Spleen (tissue), 7 donors: ENCODE measurements at regions not wholly inside any gene's neighbourhood (a gene's known extent, or its start where the extent isn't known, plus 50 kb on each side); places are given as distances from the start of the nearest gene placed in this dataset.
A peak's percentile ranks its signal among the peaks of the same experiment; 100 is the strongest.

ENCODE experiments used
- POLR2A ChIP-seq, 3 donors: fragments of 450-650 bp; IDR thresholded peaks; one replicate each; pipeline ENCODE4 v1.5.1; 2017; ENCODE audit warnings: antibody characterized with exemption in 3 of 3, mild to moderate bottlenecking in 1 of 3
- POLR2AphosphoS5 ChIP-seq, 3 donors: sonication (generic); formaldehyde crosslinking; IDR thresholded peaks; one replicate each; pipeline ENCODE4 v1.5.1; 2017; ENCODE audit warnings: antibody characterized with exemption in 3 of 3
- TF ChIP-seq, protein P1 (sequence below), 11 experiments: fragments of 200-600 bp in 7 of 11; fragments of 450-650 bp in 4 of 11; sonication (generic) in 4 of 11; IDR thresholded peaks in 8 of 11; conservative IDR thresholded peaks in 3 of 11; 1 replicate in 7 of 11; 2 replicates in 4 of 11; pipeline versions ENCODE4 v1.4.0 to v1.8.0; 2016 to 2021; ENCODE audit warnings: antibody characterized with exemption in 11 of 11, inconsistent platforms in 4 of 11, mild to moderate bottlenecking in 1 of 11
- donor health status: DM: no; HTN: no; CAD: no; lungs with moderate emphysema.
- donor health status: DM: no; HTN: no; CAD: no.
- donor health status: DM: no; HTN: no; CAD: no.

GRCh38 chr16:52861614-52862022 lies 191.1 kb downstream of the CHD9NB start:
- TF ChIP-seq POLR2A (IDR thresholded peaks at IDR 0.05) (no peak), POLR2AphosphoS5 (IDR thresholded peaks at IDR 0.05) (no peak)
- TF ChIP-seq, protein P1, sequence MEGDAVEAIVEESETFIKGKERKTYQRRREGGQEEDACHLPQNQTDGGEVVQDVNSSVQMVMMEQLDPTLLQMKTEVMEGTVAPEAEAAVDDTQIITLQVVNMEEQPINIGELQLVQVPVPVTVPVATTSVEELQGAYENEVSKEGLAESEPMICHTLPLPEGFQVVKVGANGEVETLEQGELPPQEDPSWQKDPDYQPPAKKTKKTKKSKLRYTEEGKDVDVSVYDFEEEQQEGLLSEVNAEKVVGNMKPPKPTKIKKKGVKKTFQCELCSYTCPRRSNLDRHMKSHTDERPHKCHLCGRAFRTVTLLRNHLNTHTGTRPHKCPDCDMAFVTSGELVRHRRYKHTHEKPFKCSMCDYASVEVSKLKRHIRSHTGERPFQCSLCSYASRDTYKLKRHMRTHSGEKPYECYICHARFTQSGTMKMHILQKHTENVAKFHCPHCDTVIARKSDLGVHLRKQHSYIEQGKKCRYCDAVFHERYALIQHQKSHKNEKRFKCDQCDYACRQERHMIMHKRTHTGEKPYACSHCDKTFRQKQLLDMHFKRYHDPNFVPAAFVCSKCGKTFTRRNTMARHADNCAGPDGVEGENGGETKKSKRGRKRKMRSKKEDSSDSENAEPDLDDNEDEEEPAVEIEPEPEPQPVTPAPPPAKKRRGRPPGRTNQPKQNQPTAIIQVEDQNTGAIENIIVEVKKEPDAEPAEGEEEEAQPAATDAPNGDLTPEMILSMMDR (IDR thresholded peaks at IDR 0.05 in 8 of 11, conservative IDR thresholded peaks at IDR 0.05 in 3 of 11) = peak in 3 of 11 experiments; percentile 9 to 17 (median 17)
